GM23338 (cell line): ENCODE measurements at regions not wholly inside any gene's neighbourhood (a gene's known extent, or its start where the extent isn't known, plus 50 kb on each side); places are given as distances from the start of the nearest gene placed in this dataset.

Experiments
- ATAC-seq: fragments of 200-7000 bp; cut with Tn5 transposase; 3 replicates; pipeline ENCODE4 v1.9.1; 2020
- DNase-seq: peaks from one replicate; pipeline ENCODE4 v3.0.0-alpha.2; 2015; ENCODE audit warnings: low spot score
- H2AFZ ChIP-seq: fragments of 200-600 bp; sonication (generic); 2 replicates; pipeline ENCODE4 v1.8.0; 2016; ENCODE audit warnings: antibody characterized with exemption, mild to moderate bottlenecking, moderate library complexity
- H3F3A ChIP-seq: fragments of 200-600 bp; sonication (generic); replicated peaks from 2 replicates; pipeline ENCODE4 v1.8.0; 2017; ENCODE audit warnings: antibody characterized with exemption, mixed run types, low read depth
- H3K27ac ChIP-seq: fragments of 200-600 bp; sonication (generic); 2 replicates; pipeline ENCODE4 v1.6.1; 2016; ENCODE audit warnings: low read depth
- H3K27me3 ChIP-seq: fragments of 200-600 bp; sonication (generic); 2 replicates; pipeline ENCODE4 v1.8.0; 2016; ENCODE audit warnings: mild to moderate bottlenecking, mixed run types, moderate library complexity; ENCODE audit not compliant: insufficient read depth
- H3K36me3 ChIP-seq: fragments of 200-600 bp; sonication (generic); 2 replicates; pipeline ENCODE4 v1.8.0; 2016; ENCODE audit warnings: mild to moderate bottlenecking; ENCODE audit not compliant: insufficient read depth
- H3K4me1 ChIP-seq: fragments of 200-600 bp; sonication (generic); 2 replicates; pipeline ENCODE4 v1.8.0; 2016; ENCODE audit warnings: mild to moderate bottlenecking, moderate library complexity; ENCODE audit not compliant: insufficient read depth
- H3K4me2 ChIP-seq: fragments of 200-600 bp; sonication (generic); 2 replicates; pipeline ENCODE4 v1.7.1; 2017; ENCODE audit warnings: mixed run types
- H3K4me3 ChIP-seq: fragments of 200-600 bp; sonication (generic); 2 replicates; pipeline ENCODE4 v1.6.1; 2016; ENCODE audit warnings: mixed run types
- H3K79me2 ChIP-seq: fragments of 200-600 bp; sonication (generic); replicated peaks from 2 replicates; pipeline ENCODE4 v1.8.0; 2017; ENCODE audit warnings: mild to moderate bottlenecking; ENCODE audit not compliant: insufficient read depth
- H3K9me2 ChIP-seq: fragments of 200-600 bp; sonication (generic); 2 replicates; pipeline ENCODE4 v1.8.0; 2017; ENCODE audit not compliant: insufficient read depth
- H4K20me1 ChIP-seq: fragments of 200-600 bp; sonication (generic); replicated peaks from 2 replicates; pipeline ENCODE4 v1.8.0; 2017; ENCODE audit warnings: mild to moderate bottlenecking; ENCODE audit not compliant: insufficient read depth
- H3K27ac Mint-ChIP-seq: 2 replicates; pipeline ENCODE4 v1.8.0; 2020; ENCODE audit warnings: inconsistent platforms, mild to moderate bottlenecking, moderate library complexity, mixed read lengths
- H3K27me3 Mint-ChIP-seq: 3 replicates; pipeline ENCODE4 v1.8.0; 2022; ENCODE audit warnings: low read depth, mild to moderate bottlenecking, moderate library complexity, mixed read lengths, inconsistent platforms; ENCODE audit not compliant: insufficient read depth, poor library complexity
- H3K36me3 Mint-ChIP-seq: 3 replicates; pipeline ENCODE4 v1.8.0; 2021; ENCODE audit warnings: low read depth, mild to moderate bottlenecking, inconsistent platforms, moderate library complexity, mixed read lengths
- H3K4me1 Mint-ChIP-seq: 3 replicates; pipeline ENCODE4 v1.8.0; 2020; ENCODE audit warnings: mild to moderate bottlenecking, inconsistent platforms, mixed read lengths
- H3K4me3 Mint-ChIP-seq: 3 replicates; pipeline ENCODE4 v1.8.0; 2021; ENCODE audit warnings: moderate library complexity, mild to moderate bottlenecking, inconsistent platforms, mixed read lengths
- H3K9me3 Mint-ChIP-seq: 3 replicates; pipeline ENCODE4 v1.8.0; 2020; ENCODE audit warnings: moderate library complexity, mild to moderate bottlenecking, inconsistent platforms, mixed read lengths
- EZH2 ChIP-seq: fragments of 200-600 bp; sonication (generic); IDR thresholded peaks from one replicate; pipeline ENCODE4 v1.8.0; 2017; ENCODE audit warnings: antibody characterized with exemption, mild to moderate bottlenecking, low read depth; ENCODE audit not compliant: unreplicated experiment
- EZH2phosphoT487 ChIP-seq: fragments of 200-600 bp; sonication (generic); IDR thresholded peaks from one replicate; pipeline ENCODE4 v1.8.1; 2018; ENCODE audit warnings: antibody characterized with exemption; ENCODE audit not compliant: unreplicated experiment
- JUNB ChIP-seq: IDR thresholded peaks from one replicate; pipeline ENCODE4 v1.6.1; 2016; ENCODE audit warnings: antibody characterized with exemption; ENCODE audit not compliant: unreplicated experiment
- POLR2AphosphoS5 ChIP-seq: IDR thresholded peaks from 2 replicates; pipeline ENCODE4 v1.6.1; 2016; ENCODE audit warnings: antibody characterized with exemption, low read depth
- STAT1 ChIP-seq: IDR thresholded peaks from one replicate; pipeline ENCODE4 v1.6.1; 2016; ENCODE audit warnings: antibody characterized with exemption; ENCODE audit not compliant: unreplicated experiment
- ZNF331 ChIP-seq: fragments of 250-450 bp; sonication (Bioruptor Pico); IDR thresholded peaks from 2 replicates; pipeline ENCODE4 v1.5.0; 2020; ENCODE audit warnings: low read depth, mild to moderate bottlenecking, moderate library complexity
- TF ChIP-seq, protein P1 (sequence below): fragments of 250-450 bp; sonication (Bioruptor Pico); IDR thresholded peaks from 2 replicates; pipeline ENCODE4 v1.5.0; 2020; ENCODE audit warnings: mild to moderate bottlenecking, moderate library complexity

DNA sequence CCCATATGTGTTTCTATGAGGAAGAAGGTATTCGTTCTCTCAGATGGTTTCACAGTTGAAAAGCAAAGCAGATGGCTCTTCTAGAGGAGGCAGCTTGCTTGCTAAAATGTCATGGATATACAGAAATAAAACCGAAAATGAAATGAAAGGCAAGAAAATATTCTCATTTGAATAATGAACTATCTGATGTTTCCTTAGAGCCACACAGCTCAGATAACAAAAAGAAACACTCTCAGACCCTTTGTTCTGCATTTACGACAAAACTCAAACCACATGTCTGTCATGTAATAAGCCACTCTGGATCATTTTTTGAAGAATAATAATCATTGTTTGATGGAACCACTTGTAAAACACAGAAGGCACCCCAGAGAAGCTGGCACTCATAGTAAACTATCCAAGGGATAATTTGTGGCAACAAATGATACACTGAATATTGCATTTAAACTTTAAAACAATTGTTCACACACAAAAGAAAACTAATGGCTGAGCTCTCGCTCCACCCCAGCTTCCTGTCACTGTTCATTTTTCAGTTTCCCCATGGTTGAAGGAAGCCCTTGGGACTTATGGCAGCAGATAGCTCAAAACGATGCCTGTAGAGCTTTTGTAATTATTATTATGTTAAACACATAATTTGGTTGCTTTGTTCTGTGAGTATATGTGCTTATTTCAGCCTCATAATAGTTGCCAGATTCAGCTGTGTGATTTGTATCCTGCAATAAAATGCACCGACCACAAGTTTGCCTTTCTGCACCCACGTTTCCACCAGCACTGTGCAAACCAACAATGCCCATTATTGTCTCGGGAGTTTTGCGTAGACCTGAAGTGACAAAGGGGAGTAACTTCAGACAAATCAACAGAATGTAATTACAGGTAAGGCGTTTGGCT lies 256.0 kb downstream of the TMEM167A start (continued):
- TF ChIP-seq, protein P1, sequence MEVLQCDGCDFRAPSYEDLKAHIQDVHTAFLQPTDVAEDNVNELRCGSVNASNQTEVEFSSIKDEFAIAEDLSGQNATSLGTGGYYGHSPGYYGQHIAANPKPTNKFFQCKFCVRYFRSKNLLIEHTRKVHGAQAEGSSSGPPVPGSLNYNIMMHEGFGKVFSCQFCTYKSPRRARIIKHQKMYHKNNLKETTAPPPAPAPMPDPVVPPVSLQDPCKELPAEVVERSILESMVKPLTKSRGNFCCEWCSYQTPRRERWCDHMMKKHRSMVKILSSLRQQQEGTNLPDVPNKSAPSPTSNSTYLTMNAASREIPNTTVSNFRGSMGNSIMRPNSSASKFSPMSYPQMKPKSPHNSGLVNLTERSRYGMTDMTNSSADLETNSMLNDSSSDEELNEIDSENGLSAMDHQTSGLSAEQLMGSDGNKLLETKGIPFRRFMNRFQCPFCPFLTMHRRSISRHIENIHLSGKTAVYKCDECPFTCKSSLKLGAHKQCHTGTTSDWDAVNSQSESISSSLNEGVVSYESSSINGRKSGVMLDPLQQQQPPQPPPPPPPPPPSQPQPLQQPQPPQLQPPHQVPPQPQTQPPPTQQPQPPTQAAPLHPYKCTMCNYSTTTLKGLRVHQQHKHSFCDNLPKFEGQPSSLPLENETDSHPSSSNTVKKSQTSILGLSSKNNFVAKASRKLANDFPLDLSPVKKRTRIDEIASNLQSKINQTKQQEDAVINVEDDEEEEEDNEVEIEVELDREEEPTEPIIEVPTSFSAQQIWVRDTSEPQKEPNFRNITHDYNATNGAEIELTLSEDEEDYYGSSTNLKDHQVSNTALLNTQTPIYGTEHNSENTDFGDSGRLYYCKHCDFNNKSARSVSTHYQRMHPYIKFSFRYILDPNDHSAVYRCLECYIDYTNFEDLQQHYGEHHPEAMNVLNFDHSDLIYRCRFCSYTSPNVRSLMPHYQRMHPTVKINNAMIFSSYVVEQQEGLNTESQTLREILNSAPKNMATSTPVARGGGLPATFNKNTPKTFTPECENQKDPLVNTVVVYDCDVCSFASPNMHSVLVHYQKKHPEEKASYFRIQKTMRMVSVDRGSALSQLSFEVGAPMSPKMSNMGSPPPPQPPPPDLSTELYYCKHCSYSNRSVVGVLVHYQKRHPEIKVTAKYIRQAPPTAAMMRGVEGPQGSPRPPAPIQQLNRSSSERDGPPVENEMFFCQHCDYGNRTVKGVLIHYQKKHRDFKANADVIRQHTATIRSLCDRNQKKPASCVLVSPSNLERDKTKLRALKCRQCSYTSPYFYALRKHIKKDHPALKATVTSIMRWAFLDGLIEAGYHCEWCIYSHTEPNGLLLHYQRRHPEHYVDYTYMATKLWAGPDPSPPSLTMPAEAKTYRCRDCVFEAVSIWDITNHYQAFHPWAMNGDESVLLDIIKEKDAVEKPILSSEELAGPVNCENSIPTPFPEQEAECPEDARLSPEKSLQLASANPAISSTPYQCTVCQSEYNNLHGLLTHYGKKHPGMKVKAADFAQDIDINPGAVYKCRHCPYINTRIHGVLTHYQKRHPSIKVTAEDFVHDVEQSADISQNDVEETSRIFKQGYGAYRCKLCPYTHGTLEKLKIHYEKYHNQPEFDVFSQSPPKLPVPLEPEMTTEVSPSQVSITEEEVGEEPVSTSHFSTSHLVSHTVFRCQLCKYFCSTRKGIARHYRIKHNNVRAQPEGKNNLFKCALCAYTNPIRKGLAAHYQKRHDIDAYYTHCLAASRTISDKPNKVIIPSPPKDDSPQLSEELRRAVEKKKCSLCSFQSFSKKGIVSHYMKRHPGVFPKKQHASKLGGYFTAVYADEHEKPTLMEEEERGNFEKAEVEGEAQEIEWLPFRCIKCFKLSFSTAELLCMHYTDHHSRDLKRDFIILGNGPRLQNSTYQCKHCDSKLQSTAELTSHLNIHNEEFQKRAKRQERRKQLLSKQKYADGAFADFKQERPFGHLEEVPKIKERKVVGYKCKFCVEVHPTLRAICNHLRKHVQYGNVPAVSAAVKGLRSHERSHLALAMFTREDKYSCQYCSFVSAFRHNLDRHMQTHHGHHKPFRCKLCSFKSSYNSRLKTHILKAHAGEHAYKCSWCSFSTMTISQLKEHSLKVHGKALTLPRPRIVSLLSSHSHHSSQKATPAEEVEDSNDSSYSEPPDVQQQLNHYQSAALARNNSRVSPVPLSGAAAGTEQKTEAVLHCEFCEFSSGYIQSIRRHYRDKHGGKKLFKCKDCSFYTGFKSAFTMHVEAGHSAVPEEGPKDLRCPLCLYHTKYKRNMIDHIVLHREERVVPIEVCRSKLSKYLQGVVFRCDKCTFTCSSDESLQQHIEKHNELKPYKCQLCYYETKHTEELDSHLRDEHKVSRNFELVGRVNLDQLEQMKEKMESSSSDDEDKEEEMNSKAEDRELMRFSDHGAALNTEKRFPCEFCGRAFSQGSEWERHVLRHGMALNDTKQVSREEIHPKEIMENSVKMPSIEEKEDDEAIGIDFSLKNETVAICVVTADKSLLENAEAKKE (CRISPR knock-in tag), result no peak
- no peak for TF ChIP-seq EZH2
- no peak for TF ChIP-seq ZNF331 (CRISPR knock-in tag)
- no peak for TF ChIP-seq JUNB
- TF ChIP-seq POLR2AphosphoS5, result no peak

DNA sequence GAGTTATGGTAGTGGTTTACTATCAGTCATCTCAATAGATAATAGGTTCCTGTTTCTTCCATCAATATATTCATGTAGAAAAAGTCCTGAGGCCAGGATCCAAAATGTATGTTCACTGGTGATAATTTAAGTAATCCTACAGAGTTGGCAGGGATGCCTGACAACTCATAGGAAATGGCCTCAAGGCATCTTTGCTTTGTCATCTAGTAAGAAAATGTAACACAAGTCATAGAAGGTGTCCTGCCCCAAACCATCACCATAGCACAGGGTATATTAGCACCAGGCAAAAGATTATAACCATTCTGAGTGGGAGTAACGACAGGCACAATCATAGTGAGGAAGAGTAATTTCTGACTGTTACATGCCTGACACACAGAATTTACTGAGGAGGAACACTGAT lies 257.0 kb downstream of the TMEM167A start:
- ATAC-seq, result no peak
- no peak overlapping the region for H3K4me3 Mint-ChIP-seq
- TF ChIP-seq, protein P1 (CRISPR knock-in tag), result no peak
- TF ChIP-seq JUNB (no peak), EZH2phosphoT487 (no peak), STAT1 (no peak), EZH2 (no peak)

More for the DNA sequence above, 257.0 kb downstream of the TMEM167A start:
- no peaks in the 10 kb centered on the region for H3K27me3 Mint-ChIP-seq
- Histone ChIP-seq H3K4me3 (no peak overlapping the region), H3K36me3 (no peaks in the 10 kb centered on the region; the same call in 1 of the 2 replicates), H3K27ac (no peak overlapping the region), H3K4me2 (no peak overlapping the region), H3F3A (no peaks in the 10 kb centered on the region), H2AFZ (no peak overlapping the region), H3K9me2 (peaks cover 17% of the 10 kb centered on the region), H3K79me2 (no peaks in the 10 kb centered on the region), H3K4me1 (peaks cover 14% of the 10 kb centered on the region), H3K27me3 (no peaks in the 10 kb centered on the region), H4K20me1 (no peaks in the 10 kb centered on the region)
- H3K27ac Mint-ChIP-seq, result no peak overlapping the region
- no peaks in the 10 kb centered on the region for H3K9me3 Mint-ChIP-seq
- peaks cover 17% of the 10 kb centered on the region for H3K4me1 Mint-ChIP-seq
- DNase-seq, result no peak
- no peaks in the 10 kb centered on the region for H3K36me3 Mint-ChIP-seq
